ENCODE measurements at regions not wholly inside any gene's neighbourhood (a gene's known extent, or its start where the extent isn't known, plus 50 kb on each side); places are given as distances from the start of the nearest gene placed in this dataset.
"Not testable (repeated sequence)": the region's sequence is repeated elsewhere in the genome, so short reads cannot be mapped to it uniquely, and the experiment has no call there.

- 71% methylated on average over 1 of the region's 4 CpGs for WGBS (ENCODE audit: insufficient coverage)
Measured at GRCh38 chr9:75685062-75685461, 205.4 kb upstream of the PCSK5 start.

GRCh38 chr9:75687359-75687953 lies 203.0 kb upstream of the PCSK5 start:
- H3K27me3 ChIP-seq (replicated peaks in 1 of 4; ENCODE audit: control extremely low read depth in 1 of 4, control insufficient read depth in 3 of 4, insufficient read depth in 4 of 4, low read length in 3 of 4) = no peaks in the 10 kb centered on the region
- no CpG with 5 or more reads among the region's 2 CpGs for WGBS (ENCODE audit: insufficient coverage)
- H3K4me2 ChIP-seq (replicated peaks; ENCODE audit: low read depth, low read length, poor library complexity, severe bottlenecking) = no peak overlapping the region
- intact Hi-C loops (cut with micrococcal nuclease) = no loop called here
- ATAC-seq (ENCODE audit: low read depth) (no peak), DNase-seq (no peak)
- no peaks in the 10 kb centered on the region for H3K36me3 ChIP-seq (replicated peaks in 1 of 2; ENCODE audit: control extremely low read depth in 1 of 2, control insufficient read depth in 1 of 2, extremely low read depth in 1 of 2, insufficient read depth in 2 of 2, low read length in 1 of 2)
- TF ChIP-seq CTCF (IDR thresholded peaks at IDR 0.05) (no peak), EZH2 (IDR thresholded peaks at IDR 0.05; ENCODE audit: borderline replicate concordance, insufficient read depth, low read depth, low read length, poor library complexity, severe bottlenecking) (no peak)
- H3K9ac ChIP-seq (ENCODE audit: low read length) = no peak overlapping the region
- H4K20me1 ChIP-seq (ENCODE audit: control insufficient read depth, insufficient read depth, low read length, poor library complexity, severe bottlenecking) = no peaks in the 10 kb centered on the region
- Mint-ChIP-seq H3K9me3 (ENCODE audit: insufficient read depth) (peaks cover 5% of the 10 kb centered on the region), H3K27me3 (no peaks in the 10 kb centered on the region), H3K4me3 (no peak overlapping the region), H3K27ac (no peak overlapping the region), H3K4me1 (no peaks in the 10 kb centered on the region)
- H3K9me3 ChIP-seq (ENCODE audit: control extremely low read depth in 1 of 3, control insufficient read depth in 2 of 3, insufficient read depth in 1 of 3, low read length in 2 of 3) = no peaks in the 10 kb centered on the region
- CTCF ChIA-PET = no interaction called here
- POLR2A ChIA-PET = no interaction called here
- no peaks in the 10 kb centered on the region for H3K4me1 ChIP-seq (ENCODE audit: control insufficient read depth in 2 of 2, insufficient read depth in 2 of 2, low read length in 2 of 2)
- no peak overlapping the region for H3K4me3 ChIP-seq (ENCODE audit: control extremely low read depth in 1 of 5, extremely low read depth in 1 of 5, insufficient read depth in 1 of 5, low read depth in 2 of 5, low read length in 4 of 5)
- no peaks in the 10 kb centered on the region for H3K79me2 ChIP-seq (ENCODE audit: control insufficient read depth, insufficient read depth, low read length)
- no peak overlapping the region for H3K27ac ChIP-seq (ENCODE audit: low read length in 2 of 2)
- H2AFZ ChIP-seq (ENCODE audit: insufficient read depth, low read depth, low read length, poor library complexity, severe bottlenecking) = no peak overlapping the region

More at GRCh38 chr9:75685062-75685461, 205.4 kb upstream of the PCSK5 start:
- no peak overlapping the region for H3K4me2 ChIP-seq (replicated peaks; ENCODE audit: low read depth, low read length, poor library complexity, severe bottlenecking)
- no peak for TF ChIP-seq CTCF (IDR thresholded peaks at IDR 0.05)
- no peak for TF ChIP-seq EZH2 (IDR thresholded peaks at IDR 0.05; ENCODE audit: borderline replicate concordance, insufficient read depth, low read depth, low read length, poor library complexity, severe bottlenecking)
- DNase-seq = no peak
- no peak for ATAC-seq (ENCODE audit: low read depth)
- no peaks in the 10 kb centered on the region for H3K36me3 ChIP-seq (replicated peaks in 1 of 2; ENCODE audit: control extremely low read depth in 1 of 2, control insufficient read depth in 1 of 2, extremely low read depth in 1 of 2, insufficient read depth in 2 of 2, low read length in 1 of 2)
- H3K9ac ChIP-seq (ENCODE audit: low read length) = no peak overlapping the region
- CTCF ChIA-PET = no interaction called here
- H2AFZ ChIP-seq (ENCODE audit: insufficient read depth, low read depth, low read length, poor library complexity, severe bottlenecking) = no peak overlapping the region
- no peaks in the 10 kb centered on the region for H3K27me3 Mint-ChIP-seq
- H3K4me3 ChIP-seq (ENCODE audit: control extremely low read depth in 1 of 5, extremely low read depth in 1 of 5, insufficient read depth in 1 of 5, low read depth in 2 of 5, low read length in 4 of 5) = no peak overlapping the region
- no peaks in the 10 kb centered on the region for H3K4me1 ChIP-seq (ENCODE audit: control insufficient read depth in 2 of 2, insufficient read depth in 2 of 2, low read length in 2 of 2)
- POLR2A ChIA-PET = no interaction called here
- H3K9me3 ChIP-seq (ENCODE audit: control extremely low read depth in 1 of 3, control insufficient read depth in 2 of 3, insufficient read depth in 1 of 3, low read length in 2 of 3) = no peaks in the 10 kb centered on the region
- H3K9me3 Mint-ChIP-seq (ENCODE audit: insufficient read depth) = peaks cover 5% of the 10 kb centered on the region
- no peaks in the 10 kb centered on the region for H3K4me1 Mint-ChIP-seq
- no peak overlapping the region for H3K27ac Mint-ChIP-seq
- H3K79me2 ChIP-seq (ENCODE audit: control insufficient read depth, insufficient read depth, low read length) = no peaks in the 10 kb centered on the region
- H3K27ac ChIP-seq (ENCODE audit: low read length in 2 of 2) = no peak overlapping the region
- intact Hi-C loops (cut with micrococcal nuclease) = no loop called here
- no peaks in the 10 kb centered on the region for H3K27me3 ChIP-seq (replicated peaks in 1 of 4; ENCODE audit: control extremely low read depth in 1 of 4, control insufficient read depth in 3 of 4, insufficient read depth in 4 of 4, low read length in 3 of 4)
- no peaks in the 10 kb centered on the region for H4K20me1 ChIP-seq (ENCODE audit: control insufficient read depth, insufficient read depth, low read length, poor library complexity, severe bottlenecking)
- H3K4me3 Mint-ChIP-seq = no peak overlapping the region

GRCh38 chr9:75690551-75690950 lies 199.9 kb upstream of the PCSK5 start:
- DNase-seq; H4K20me1 ChIP-seq (ENCODE audit: control insufficient read depth, insufficient read depth, low read length, poor library complexity, severe bottlenecking); H3K36me3 ChIP-seq (replicated peaks in 1 of 2; ENCODE audit: control extremely low read depth in 1 of 2, control insufficient read depth in 1 of 2, extremely low read depth in 1 of 2, insufficient read depth in 2 of 2, low read length in 1 of 2); H2AFZ ChIP-seq (ENCODE audit: insufficient read depth, low read depth, low read length, poor library complexity, severe bottlenecking); H3K27me3 ChIP-seq (replicated peaks in 1 of 4; ENCODE audit: control extremely low read depth in 1 of 4, control insufficient read depth in 3 of 4, insufficient read depth in 4 of 4, low read length in 3 of 4); H3K79me2 ChIP-seq (ENCODE audit: control insufficient read depth, insufficient read depth, low read length); H3K4me2 ChIP-seq (replicated peaks; ENCODE audit: low read depth, low read length, poor library complexity, severe bottlenecking); H3K4me3 ChIP-seq (ENCODE audit: control extremely low read depth in 1 of 5, extremely low read depth in 1 of 5, insufficient read depth in 1 of 5, low read depth in 2 of 5, low read length in 4 of 5); H3K4me1 ChIP-seq (ENCODE audit: control insufficient read depth in 2 of 2, insufficient read depth in 2 of 2, low read length in 2 of 2); POLR2A ChIA-PET; H3K4me1 Mint-ChIP-seq; H3K4me3 Mint-ChIP-seq; H3K9me3 Mint-ChIP-seq (ENCODE audit: insufficient read depth); H3K27me3 Mint-ChIP-seq; H3K27ac ChIP-seq (ENCODE audit: low read length in 2 of 2); CTCF ChIA-PET; H3K9me3 ChIP-seq (ENCODE audit: control extremely low read depth in 1 of 3, control insufficient read depth in 2 of 3, insufficient read depth in 1 of 3, low read length in 2 of 3); ATAC-seq (ENCODE audit: low read depth); intact Hi-C loops (cut with micrococcal nuclease); H3K27ac Mint-ChIP-seq; H3K9ac ChIP-seq (ENCODE audit: low read length): not testable (repeated sequence)

Measured in B cell (primary cell).